OCI-LY7 (cell line): ENCODE measurements at regions not wholly inside any gene's neighbourhood (a gene's known extent, or its start where the extent isn't known, plus 50 kb on each side); places are given as distances from the start of the nearest gene placed in this dataset.

ENCODE experiments used
- BruUV-seq: library from RNA; stranded (reverse); fragments of 400-500 nt; replicated peaks from 2 replicates; lab custom pipeline; 2021; lab: Mats Ljungman, UMichigan
- CTCF ChIA-PET: fragments of 300-600 bp; sonication (Branson Sonifier 250); formaldehyde crosslinking; loops from one replicate; lab custom pipeline; 2022; ENCODE audit warnings: antibody characterized with exemption; ENCODE audit not compliant: unreplicated experiment; lab: Charles Lee
- POLR2A ChIA-PET: fragments of 300-600 bp; sonication (Branson Sonifier 250); formaldehyde crosslinking; loops from one replicate; lab custom pipeline; 2022; ENCODE audit warnings: antibody characterized with exemption; lab: Charles Lee
- DNase-seq: peaks from one replicate; pipeline ENCODE4 v3.0.0-alpha.2; 2015; ENCODE audit warnings: low spot score
- H2AFZ ChIP-seq: fragments of 200-600 bp; sonication (generic), shearing (Covaris generic); 2 replicates; pipeline ENCODE4 v1.6.1; 2014; ENCODE audit warnings: mild to moderate bottlenecking, antibody characterized with exemption, low read length, moderate library complexity
- H3K27ac ChIP-seq: fragments of 200-600 bp; sonication (generic); 2 replicates; pipeline ENCODE4 v1.5.1; 2014; ENCODE audit warnings: mixed run types, low read depth, mild to moderate bottlenecking, moderate library complexity, low read length, inconsistent platforms; ENCODE audit not compliant: poor library complexity, severe bottlenecking
- H3K36me3 ChIP-seq: fragments of 200-600 bp; sonication (generic); 2 replicates; pipeline ENCODE4 v1.6.1; 2014; ENCODE audit warnings: mild to moderate bottlenecking, antibody characterized with exemption, low read length, moderate library complexity, mixed read lengths; ENCODE audit not compliant: insufficient read depth
- H3K4me1 ChIP-seq: fragments of 200-600 bp; sonication (generic); 2 replicates; pipeline ENCODE4 v1.5.1; 2014; ENCODE audit warnings: mild to moderate bottlenecking, low read length; ENCODE audit not compliant: insufficient read depth, poor library complexity, severe bottlenecking
- H3K4me2 ChIP-seq: fragments of 200-600 bp; sonication (generic); 2 replicates; pipeline ENCODE4 v1.6.1; 2014; ENCODE audit warnings: mild to moderate bottlenecking, low read length
- H3K4me3 ChIP-seq: fragments of 200-600 bp; sonication (generic); 2 replicates; pipeline ENCODE4 v1.5.1; 2014; ENCODE audit warnings: mild to moderate bottlenecking, low read depth, low read length; ENCODE audit not compliant: poor library complexity, severe bottlenecking
- H3K79me2 ChIP-seq: fragments of 200-600 bp; sonication (generic); 2 replicates; pipeline ENCODE4 v1.6.1; 2016; ENCODE audit warnings: low read depth, mild to moderate bottlenecking, low read length, moderate library complexity, mixed read lengths; ENCODE audit not compliant: insufficient read depth
- H3K9me2 ChIP-seq: fragments of 200-600 bp; sonication (generic); 2 replicates; pipeline ENCODE4 v1.6.1; 2016; ENCODE audit warnings: mild to moderate bottlenecking, low read length, mixed read lengths; ENCODE audit not compliant: insufficient read depth
- H3K9me3 ChIP-seq: fragments of 200-600 bp; sonication (generic); 2 replicates; pipeline ENCODE4 v1.6.1; 2014; ENCODE audit warnings: mild to moderate bottlenecking, mixed run types, low read length, mixed read lengths
- H4K20me1 ChIP-seq: fragments of 200-600 bp; sonication (generic); 2 replicates; pipeline ENCODE4 v1.6.1; 2014; ENCODE audit warnings: mild to moderate bottlenecking, antibody characterized with exemption, low read length, moderate library complexity, mixed read lengths; ENCODE audit not compliant: insufficient read depth
- EZH2phosphoT487 ChIP-seq: fragments of 200-600 bp; sonication (generic); IDR thresholded peaks from 2 replicates; pipeline ENCODE4 v1.6.1; 2018; ENCODE audit warnings: low read depth, borderline replicate concordance, mild to moderate bottlenecking, mixed run types, antibody characterized with exemption, low read length, moderate library complexity, mixed read lengths
- intact Hi-C: fragments of 100-400 bp; cut with micrococcal nuclease; formaldehyde crosslinking; loops from one replicate; pipeline ENCODE4 v1.10.0; 2022; ENCODE audit not compliant: unreplicated experiment
- TF ChIP-seq, protein P1 (sequence below): fragments of 200-600 bp; sonication (generic); conservative IDR thresholded peaks from 2 replicates; pipeline ENCODE4 v1.5.1; 2014; ENCODE audit warnings: mild to moderate bottlenecking, antibody characterized with exemption, low read length, moderate library complexity, mixed read lengths

DNA sequence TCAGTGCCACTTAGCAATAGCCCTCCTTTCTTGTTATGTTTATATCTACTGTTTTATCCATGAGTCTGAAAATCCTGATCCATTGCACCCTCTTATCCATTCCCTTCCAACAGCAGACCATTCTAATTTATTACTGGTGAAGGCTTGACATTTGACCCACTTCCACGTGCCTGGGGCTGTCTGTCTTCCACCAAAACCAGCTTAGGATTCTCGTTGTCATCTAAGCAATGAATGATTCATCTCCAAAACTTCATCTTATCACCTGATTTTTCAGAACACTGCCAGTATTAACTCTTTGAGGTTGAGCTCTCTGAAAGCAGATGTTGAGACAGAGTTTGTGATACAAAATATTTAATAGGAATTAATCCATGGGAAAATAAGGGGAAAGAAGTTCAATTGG, 277.8 kb upstream of the FBXL7 start:
- Histone ChIP-seq H3K9me3 (no peaks in the 10 kb centered on the region), H3K9me2 (no peaks in the 10 kb centered on the region), H3K36me3 (no peaks in the 10 kb centered on the region), H3K79me2 (no peaks in the 10 kb centered on the region), H3K4me1 (no peaks in the 10 kb centered on the region), H3K4me3 (no peak overlapping the region), H2AFZ (no peak overlapping the region), H4K20me1 (no peaks in the 10 kb centered on the region), H3K4me2 (no peak overlapping the region), H3K27ac (no peak overlapping the region)
- intact Hi-C loops = no loop called here
- ChIA-PET CTCF (no interaction called here), POLR2A (interaction anchor here (0.6 to 0.9 kb wide), 2 partner anchors 9 to 1281 kb away, joined by 4 read pairs; no protein-coding TSS in a partner anchor)
- no peak for TF ChIP-seq EZH2phosphoT487
- TF ChIP-seq, protein P1, sequence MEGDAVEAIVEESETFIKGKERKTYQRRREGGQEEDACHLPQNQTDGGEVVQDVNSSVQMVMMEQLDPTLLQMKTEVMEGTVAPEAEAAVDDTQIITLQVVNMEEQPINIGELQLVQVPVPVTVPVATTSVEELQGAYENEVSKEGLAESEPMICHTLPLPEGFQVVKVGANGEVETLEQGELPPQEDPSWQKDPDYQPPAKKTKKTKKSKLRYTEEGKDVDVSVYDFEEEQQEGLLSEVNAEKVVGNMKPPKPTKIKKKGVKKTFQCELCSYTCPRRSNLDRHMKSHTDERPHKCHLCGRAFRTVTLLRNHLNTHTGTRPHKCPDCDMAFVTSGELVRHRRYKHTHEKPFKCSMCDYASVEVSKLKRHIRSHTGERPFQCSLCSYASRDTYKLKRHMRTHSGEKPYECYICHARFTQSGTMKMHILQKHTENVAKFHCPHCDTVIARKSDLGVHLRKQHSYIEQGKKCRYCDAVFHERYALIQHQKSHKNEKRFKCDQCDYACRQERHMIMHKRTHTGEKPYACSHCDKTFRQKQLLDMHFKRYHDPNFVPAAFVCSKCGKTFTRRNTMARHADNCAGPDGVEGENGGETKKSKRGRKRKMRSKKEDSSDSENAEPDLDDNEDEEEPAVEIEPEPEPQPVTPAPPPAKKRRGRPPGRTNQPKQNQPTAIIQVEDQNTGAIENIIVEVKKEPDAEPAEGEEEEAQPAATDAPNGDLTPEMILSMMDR = no peak
- no TSS peak for BruUV-seq
- no peak for DNase-seq

DNA sequence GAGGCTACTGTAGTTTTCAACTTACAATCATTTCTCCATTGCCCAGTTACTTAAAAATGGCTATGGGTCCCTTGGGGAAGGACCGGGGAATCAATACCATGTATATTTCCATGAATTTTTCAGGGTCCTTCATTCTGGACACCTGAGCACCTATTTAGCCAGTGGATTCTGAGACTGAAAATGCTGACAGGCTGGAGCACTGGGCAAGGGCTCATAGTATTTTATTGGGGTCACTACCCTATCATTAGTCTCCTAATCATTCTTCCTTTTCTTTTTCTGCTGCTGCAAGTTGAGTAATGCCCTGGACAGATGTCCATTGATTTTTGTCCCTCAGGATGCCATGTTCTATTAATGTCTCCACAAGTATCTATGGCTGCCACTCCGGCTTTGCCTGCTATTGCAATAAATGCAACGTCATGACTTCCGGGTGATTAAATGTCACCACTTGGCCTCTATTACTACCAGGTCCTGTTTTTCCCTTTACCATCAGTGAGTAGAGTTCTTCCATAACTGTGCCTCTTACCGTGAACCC, 279.3 kb upstream of the FBXL7 start:
- H3K4me1 ChIP-seq = no peaks in the 10 kb centered on the region

DNA sequence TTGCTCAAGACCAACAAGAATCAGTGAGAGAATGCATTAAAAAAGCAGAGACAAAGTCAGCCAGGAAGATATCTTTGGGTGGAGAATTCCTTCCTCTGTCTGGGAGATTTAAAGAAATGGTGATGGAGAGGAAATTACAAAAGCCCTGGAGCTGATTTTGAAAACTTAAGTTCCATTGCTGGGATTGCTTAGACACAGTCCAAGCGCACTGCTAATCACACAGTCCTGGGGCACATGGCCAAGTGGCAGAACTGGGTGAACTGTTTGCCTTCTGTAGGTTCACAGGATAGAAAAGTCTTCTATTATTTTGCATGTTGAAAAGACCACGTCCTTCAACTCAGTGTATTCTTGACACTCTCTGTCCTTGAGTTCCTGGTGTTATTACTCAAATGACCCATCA, 284.9 kb upstream of the FBXL7 start:
- POLR2A ChIA-PET = interaction anchor here (0.5 kb wide), 1 partner anchor 1135 kb away, joined by 4 read pairs; no protein-coding TSS in a partner anchor
- Histone ChIP-seq H3K4me2 (no peak overlapping the region), H3K4me3 (no peak overlapping the region), H2AFZ (no peak overlapping the region), H4K20me1 (no peaks in the 10 kb centered on the region), H3K9me3 (no peaks in the 10 kb centered on the region), H3K9me2 (no peaks in the 10 kb centered on the region), H3K27ac (no peak overlapping the region), H3K4me1 (no peaks in the 10 kb centered on the region), H3K79me2 (no peaks in the 10 kb centered on the region), H3K36me3 (no peaks in the 10 kb centered on the region)
- no peak for DNase-seq
- BruUV-seq = no TSS peak
- CTCF ChIA-PET = no interaction called here
- intact Hi-C loops = no loop called here
- TF ChIP-seq, protein P1 = no peak
- TF ChIP-seq EZH2phosphoT487 = no peak

More for the DNA sequence above, 279.3 kb upstream of the FBXL7 start:
- no peak for DNase-seq
- BruUV-seq = no TSS peak
- Histone ChIP-seq H3K27ac (no peak overlapping the region), H3K4me3 (no peak overlapping the region), H3K4me2 (no peak overlapping the region), H3K9me2 (no peaks in the 10 kb centered on the region), H3K9me3 (no peaks in the 10 kb centered on the region), H3K36me3 (no peaks in the 10 kb centered on the region), H4K20me1 (no peaks in the 10 kb centered on the region), H2AFZ (no peak overlapping the region), H3K79me2 (no peaks in the 10 kb centered on the region)
- TF ChIP-seq EZH2phosphoT487 = no peak
- ChIA-PET CTCF (no interaction called here), POLR2A (no interaction called here)
- intact Hi-C loops = no loop called here
